Endodermal cell (in vitro differentiated cells): ENCODE measurements at regions not wholly inside any gene's neighbourhood (a gene's known extent, or its start where the extent isn't known, plus 50 kb on each side); places are given as distances from the start of the nearest gene placed in this dataset.

ENCODE experiments used
- DNase-seq: peaks from one replicate; pipeline ENCODE4 v3.0.0-alpha.2; 2017
- H3K27ac ChIP-seq: 2 replicates; pipeline ENCODE4 v1.5.1; 2013; ENCODE audit warnings: mild to moderate bottlenecking, low read depth, low read length, moderate library complexity
- H3K27me3 ChIP-seq: 2 replicates; pipeline ENCODE4 v1.6.1; 2013; ENCODE audit warnings: mild to moderate bottlenecking, low read length, moderate library complexity; ENCODE audit not compliant: insufficient read depth, control insufficient read depth, poor library complexity, severe bottlenecking
- H3K36me3 ChIP-seq: 2 replicates; pipeline ENCODE4 v1.7.0; 2013; ENCODE audit warnings: mild to moderate bottlenecking, low read length, moderate library complexity; ENCODE audit not compliant: control insufficient read depth, insufficient read depth
- H3K4me1 ChIP-seq: one replicate; pipeline ENCODE4 v1.7.0; 2013; ENCODE audit warnings: low read length; ENCODE audit not compliant: control insufficient read depth, insufficient read depth
- H3K4me3 ChIP-seq: 2 replicates; pipeline ENCODE4 v1.5.1; 2013; ENCODE audit warnings: mild to moderate bottlenecking, low read length, moderate library complexity
- H3K9ac ChIP-seq: 2 replicates; pipeline ENCODE4 v1.6.1; 2013; ENCODE audit warnings: mild to moderate bottlenecking, low read length, moderate library complexity; ENCODE audit not compliant: poor library complexity, severe bottlenecking; ENCODE audit errors: extremely low read depth
- H3K9me3 ChIP-seq: 2 replicates; pipeline ENCODE4 v1.6.1; 2013; ENCODE audit warnings: mild to moderate bottlenecking, low read length, moderate library complexity; ENCODE audit not compliant: control insufficient read depth
- H3K27ac Mint-ChIP-seq: 2 replicates; pipeline ENCODE4 v1.8.0; 2020; ENCODE audit warnings: mixed read lengths
- H3K27me3 Mint-ChIP-seq: 2 replicates; pipeline ENCODE4 v1.8.0; 2021; ENCODE audit warnings: mild to moderate bottlenecking, mixed read lengths; ENCODE audit not compliant: insufficient read depth
- H3K36me3 Mint-ChIP-seq: 2 replicates; pipeline ENCODE4 v1.8.0; 2020; ENCODE audit warnings: low read depth, mixed read lengths
- H3K4me1 Mint-ChIP-seq: 2 replicates; pipeline ENCODE4 v1.8.0; 2020; ENCODE audit warnings: mixed read lengths
- H3K4me3 Mint-ChIP-seq: 2 replicates; pipeline ENCODE4 v1.8.0; 2020; ENCODE audit warnings: mild to moderate bottlenecking, moderate library complexity, mixed read lengths
- H3K9me3 Mint-ChIP-seq: 2 replicates; pipeline ENCODE4 v1.8.0; 2020; ENCODE audit warnings: mild to moderate bottlenecking, mixed read lengths
- WGBS, 2 experiments: methylation state at CpG; one replicate each; pipeline versions ENCODE4 v1.1.5 to v1.1.7; 2013; ENCODE audit warnings: missing lambda C conversion rate in 2 of 2, mixed read lengths in 1 of 2; ENCODE audit not compliant: insufficient coverage in 1 of 2, insufficient read length in 1 of 2; 5-methylcytosine and 5-hydroxymethylcytosine counted together
- TF ChIP-seq, protein P1 (sequence below): fragments of 200-600 bp; sonication (generic); conservative IDR thresholded peaks from 2 replicates; pipeline ENCODE4 v1.5.0; 2021; ENCODE audit warnings: antibody characterized with exemption, mild to moderate bottlenecking

GRCh38 chr16:7115898-7116297, 216.7 kb upstream of the RBFOX1 start:
- no peaks in the 10 kb centered on the region for H3K36me3 ChIP-seq
- Mint-ChIP-seq H3K27me3 (peaks cover 47% of the 10 kb centered on the region), H3K4me1 (peaks cover 20% of the 10 kb centered on the region), H3K9me3 (no peaks in the 10 kb centered on the region), H3K36me3 (no peaks in the 10 kb centered on the region), H3K4me3 (no peak overlapping the region), H3K27ac (no peak overlapping the region)
- TF ChIP-seq, protein P1, sequence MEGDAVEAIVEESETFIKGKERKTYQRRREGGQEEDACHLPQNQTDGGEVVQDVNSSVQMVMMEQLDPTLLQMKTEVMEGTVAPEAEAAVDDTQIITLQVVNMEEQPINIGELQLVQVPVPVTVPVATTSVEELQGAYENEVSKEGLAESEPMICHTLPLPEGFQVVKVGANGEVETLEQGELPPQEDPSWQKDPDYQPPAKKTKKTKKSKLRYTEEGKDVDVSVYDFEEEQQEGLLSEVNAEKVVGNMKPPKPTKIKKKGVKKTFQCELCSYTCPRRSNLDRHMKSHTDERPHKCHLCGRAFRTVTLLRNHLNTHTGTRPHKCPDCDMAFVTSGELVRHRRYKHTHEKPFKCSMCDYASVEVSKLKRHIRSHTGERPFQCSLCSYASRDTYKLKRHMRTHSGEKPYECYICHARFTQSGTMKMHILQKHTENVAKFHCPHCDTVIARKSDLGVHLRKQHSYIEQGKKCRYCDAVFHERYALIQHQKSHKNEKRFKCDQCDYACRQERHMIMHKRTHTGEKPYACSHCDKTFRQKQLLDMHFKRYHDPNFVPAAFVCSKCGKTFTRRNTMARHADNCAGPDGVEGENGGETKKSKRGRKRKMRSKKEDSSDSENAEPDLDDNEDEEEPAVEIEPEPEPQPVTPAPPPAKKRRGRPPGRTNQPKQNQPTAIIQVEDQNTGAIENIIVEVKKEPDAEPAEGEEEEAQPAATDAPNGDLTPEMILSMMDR: no peak
- no peak overlapping the region for H3K27ac ChIP-seq
- DNase-seq: no peak
- H3K9me3 ChIP-seq: no peaks in the 10 kb centered on the region
- 93 to 97% methylated on average over 3 to 5 of the region's 5 CpGs for WGBS, 2 experiments
- no peaks in the 10 kb centered on the region for H3K4me1 ChIP-seq
- H3K27me3 ChIP-seq: peaks cover 62% of the 10 kb centered on the region
- no peak overlapping the region for H3K4me3 ChIP-seq
- H3K9ac ChIP-seq: no peak overlapping the region

GRCh38 chr16:7113949-7114348, 218.7 kb upstream of the RBFOX1 start:
- no peaks in the 10 kb centered on the region for H3K36me3 Mint-ChIP-seq
- Histone ChIP-seq H3K4me1 (no peaks in the 10 kb centered on the region), H3K27ac (no peak overlapping the region), H3K9ac (no peak overlapping the region), H3K36me3 (no peaks in the 10 kb centered on the region), H3K4me3 (no peak overlapping the region), H3K27me3 (peaks cover 74% of the 10 kb centered on the region), H3K9me3 (no peaks in the 10 kb centered on the region)
- no peak for DNase-seq
- H3K27me3 Mint-ChIP-seq: peaks cover 50% of the 10 kb centered on the region
- H3K9me3 Mint-ChIP-seq: no peaks in the 10 kb centered on the region
- peaks cover 20% of the 10 kb centered on the region for H3K4me1 Mint-ChIP-seq
- TF ChIP-seq, protein P1: no peak
- 68 to 80% methylated on average over 2 of the region's 2 CpGs for WGBS, 2 experiments
- no peak overlapping the region for H3K4me3 Mint-ChIP-seq
- no peak overlapping the region for H3K27ac Mint-ChIP-seq

GRCh38 chr16:7113395-7113794, 219.2 kb upstream of the RBFOX1 start:
- no peaks in the 10 kb centered on the region for H3K9me3 ChIP-seq
- Mint-ChIP-seq H3K9me3 (no peaks in the 10 kb centered on the region), H3K4me1 (peaks cover 20% of the 10 kb centered on the region), H3K27ac (no peak overlapping the region), H3K36me3 (no peaks in the 10 kb centered on the region), H3K27me3 (peaks cover 55% of the 10 kb centered on the region), H3K4me3 (no peak overlapping the region)
- DNase-seq: no peak
- no peaks in the 10 kb centered on the region for H3K4me1 ChIP-seq
- no peaks in the 10 kb centered on the region for H3K36me3 ChIP-seq
- H3K27ac ChIP-seq: no peak overlapping the region
- H3K9ac ChIP-seq: no peak overlapping the region
- TF ChIP-seq, protein P1: no peak
- H3K27me3 ChIP-seq: peaks cover 77% of the 10 kb centered on the region
- WGBS, 2 experiments: 92% methylated on average over 1 of the region's 2 CpGs; no CpG with 5 or more reads in 1 of the 2 experiments
- no peak overlapping the region for H3K4me3 ChIP-seq
